Fibroblast of skin of left quadriceps (primary cell): ENCODE measurements at regions not wholly inside any gene's neighbourhood (a gene's known extent, or its start where the extent isn't known, plus 50 kb on each side); places are given as distances from the start of the nearest gene placed in this dataset.
"Not testable (repeated sequence)": the region's sequence is repeated elsewhere in the genome, so short reads cannot be mapped to it uniquely, and the experiment has no call there.

ENCODE experiments used
- DNase-seq, 2 experiments: peaks; one replicate each; pipeline ENCODE4 v3.0.0-alpha.2; 2013; ENCODE audit warnings: low read depth in 2 of 2

GRCh38 chrX:148265829-148266228, 234.6 kb upstream of the AFF2 start:
- no peak for DNase-seq

GRCh38 chrX:148268673-148269072, 231.7 kb upstream of the AFF2 start:
- DNase-seq, result no peak

- DNase-seq, result no peak
Observed at GRCh38 chrX:148269513-148269912, 230.9 kb upstream of the AFF2 start.

GRCh38 chrX:148270499-148270898, 229.9 kb upstream of the AFF2 start:
- DNase-seq, result no peak

- DNase-seq, result no peak
Observed at GRCh38 chrX:148271263-148271662, 229.2 kb upstream of the AFF2 start.

- no peak for DNase-seq
Observed at GRCh38 chrX:148281920-148282319, 218.5 kb upstream of the AFF2 start.

GRCh38 chrX:148282504-148282903, 217.9 kb upstream of the AFF2 start:
- DNase-seq, result no peak

- DNase-seq, result no peak
Observed at GRCh38 chrX:148284056-148284455, 216.4 kb upstream of the AFF2 start.

- no peak for DNase-seq
Observed at GRCh38 chrX:148284821-148285220, 215.6 kb upstream of the AFF2 start.

- DNase-seq, result no peak
Observed at GRCh38 chrX:148288451-148288850, 212.0 kb upstream of the AFF2 start.

GRCh38 chrX:148290041-148290440, 210.4 kb upstream of the AFF2 start:
- DNase-seq, result no peak

GRCh38 chrX:148290931-148291330, 209.5 kb upstream of the AFF2 start:
- DNase-seq, result no peak

GRCh38 chrX:148298737-148299136, 201.7 kb upstream of the AFF2 start:
- DNase-seq, result peak in 1 of 2 experiments; percentile 14

GRCh38 chrX:148305214-148305613, 195.2 kb upstream of the AFF2 start:
- DNase-seq, result not testable (repeated sequence)

GRCh38 chrX:148309413-148309812, 191.0 kb upstream of the AFF2 start:
- DNase-seq, result no peak

- no peak for DNase-seq
Observed at GRCh38 chrX:148310426-148311165, 189.8 kb upstream of the AFF2 start.

GRCh38 chrX:148311544-148311943, 188.9 kb upstream of the AFF2 start:
- no peak for DNase-seq

GRCh38 chrX:148314876-148315275, 185.5 kb upstream of the AFF2 start:
- no peak for DNase-seq

GRCh38 chrX:148316446-148316845, 184.0 kb upstream of the AFF2 start:
- no peak for DNase-seq

GRCh38 chrX:148322906-148323305, 177.5 kb upstream of the AFF2 start:
- no peak for DNase-seq

- no peak for DNase-seq
Observed at GRCh38 chrX:148333989-148334388, 166.4 kb upstream of the AFF2 start.

GRCh38 chrX:148337873-148338272, 162.5 kb upstream of the AFF2 start:
- DNase-seq, result no peak

- no peak for DNase-seq
Observed at GRCh38 chrX:148354916-148355315, 145.5 kb upstream of the AFF2 start.

GRCh38 chrX:148361641-148362040, 138.8 kb upstream of the AFF2 start:
- DNase-seq, result no peak
